ENCODE measurements at regions not wholly inside any gene's neighbourhood (a gene's known extent, or its start where the extent isn't known, plus 50 kb on each side); places are given as distances from the start of the nearest gene placed in this dataset.

Small RNA genes in the stretch of these regions (small RNA-seq; reads per million reads assigned to genes)
- gene MIR7158: 0 reads per million in 2 experiments

All from SK-MEL-5 (cell line).